NCI-H1436 (cell line): ENCODE measurements at regions not wholly inside any gene's neighbourhood (a gene's known extent, or its start where the extent isn't known, plus 50 kb on each side); places are given as distances from the start of the nearest gene placed in this dataset.

ENCODE experiments used
- DNase-seq: peaks from one replicate; lab custom pipeline; 2025; lab: John Stamatoyannopoulos, UW

GRCh38 chr1:84759756-84760155 is 69.5 kb upstream of the SSX2IP start:
- DNase-seq, result no peak

GRCh38 chr1:84758968-84759491 is 68.8 kb upstream of the SSX2IP start:
- DNase-seq, result no peak

- DNase-seq, result no peak
Measured at GRCh38 chr1:84758476-84758875, 68.2 kb upstream of the SSX2IP start.

GRCh38 chr1:84757301-84757700 is 67.0 kb upstream of the SSX2IP start:
- no peak for DNase-seq

- no peak for DNase-seq
Measured at GRCh38 chr1:84756455-84757082, 66.3 kb upstream of the SSX2IP start.

GRCh38 chr1:84756001-84756400 is 65.7 kb upstream of the SSX2IP start:
- no peak for DNase-seq

- DNase-seq, result no peak
Measured at GRCh38 chr1:84755216-84755615, 65.0 kb upstream of the SSX2IP start.

- no peak for DNase-seq
Measured at GRCh38 chr1:84754386-84754703, 64.1 kb upstream of the SSX2IP start.

GRCh38 chr1:84753516-84754385 is 63.5 kb upstream of the SSX2IP start:
- peak; percentile 74 for DNase-seq

GRCh38 chr1:84750110-84750730 is 60.0 kb upstream of the SSX2IP start:
- no peak for DNase-seq

- DNase-seq, result no peak
Measured at GRCh38 chr1:84749427-84749826, 59.2 kb upstream of the SSX2IP start.

GRCh38 chr1:84748364-84748763 is 58.1 kb upstream of the SSX2IP start:
- DNase-seq, result no peak

GRCh38 chr1:84745857-84746256 is 55.6 kb upstream of the SSX2IP start:
- no peak for DNase-seq

GRCh38 chr1:84743896-84744295 is 53.6 kb upstream of the SSX2IP start:
- DNase-seq, result no peak

- DNase-seq, result no peak
Measured at GRCh38 chr1:84742653-84743052, 52.4 kb upstream of the SSX2IP start.

GRCh38 chr1:84740050-84740714 is 49.9 kb upstream of the SSX2IP start:
- no peak for DNase-seq
